DOHH2 (cell line): ENCODE measurements at regions not wholly inside any gene's neighbourhood (a gene's known extent, or its start where the extent isn't known, plus 50 kb on each side); places are given as distances from the start of the nearest gene placed in this dataset.

Experiments used
- H3F3A ChIP-seq: fragments of 200-600 bp; sonication (generic), shearing (Covaris generic); 2 replicates; pipeline ENCODE4 v1.6.0; 2016; ENCODE audit warnings: antibody characterized with exemption, mild to moderate bottlenecking; ENCODE audit not compliant: control insufficient read depth, insufficient read depth
- H3K27ac ChIP-seq: fragments of 200-600 bp; sonication (generic); 2 replicates; pipeline ENCODE4 v1.5.1; 2014; ENCODE audit warnings: low read depth, mild to moderate bottlenecking, low read length, moderate library complexity
- H3K27me3 ChIP-seq: fragments of 200-600 bp; sonication (generic); 2 replicates; pipeline ENCODE4 v1.6.1; 2014; ENCODE audit warnings: mild to moderate bottlenecking, low read length, mixed read lengths; ENCODE audit not compliant: control insufficient read depth
- H3K36me3 ChIP-seq: fragments of 200-600 bp; sonication (generic); 2 replicates; pipeline ENCODE4 v1.6.1; 2014; ENCODE audit warnings: mild to moderate bottlenecking, low read length, moderate library complexity, mixed read lengths; ENCODE audit not compliant: control insufficient read depth
- H3K4me1 ChIP-seq: fragments of 200-600 bp; sonication (generic); 2 replicates; pipeline ENCODE4 v1.6.1; 2014; ENCODE audit warnings: mild to moderate bottlenecking, low read length, mixed read lengths; ENCODE audit not compliant: control insufficient read depth
- H3K4me2 ChIP-seq: fragments of 200-600 bp; sonication (generic); 2 replicates; pipeline ENCODE4 v1.6.0; 2014; ENCODE audit warnings: mild to moderate bottlenecking, low read length, moderate library complexity
- H3K4me3 ChIP-seq: fragments of 200-600 bp; sonication (generic); 2 replicates; pipeline ENCODE4 v1.5.1; 2014; ENCODE audit warnings: mild to moderate bottlenecking, low read length, mixed read lengths
- H3K79me2 ChIP-seq: fragments of 200-600 bp; sonication (generic); 2 replicates; pipeline ENCODE4 v1.6.1; 2014; ENCODE audit warnings: mild to moderate bottlenecking, low read length, mixed read lengths; ENCODE audit not compliant: control insufficient read depth
- H3K9me2 ChIP-seq: fragments of 200-600 bp; sonication (generic); replicated peaks from 2 replicates; pipeline ENCODE4 v1.6.1; 2014; ENCODE audit warnings: mild to moderate bottlenecking, low read length, mixed read lengths; ENCODE audit not compliant: control insufficient read depth
- H3K9me3 ChIP-seq: fragments of 200-600 bp; sonication (generic); 2 replicates; pipeline ENCODE4 v1.6.1; 2014; ENCODE audit warnings: antibody characterized with exemption, low read length, mixed read lengths; ENCODE audit not compliant: control insufficient read depth, insufficient read depth
- H4K20me1 ChIP-seq: fragments of 200-600 bp; sonication (generic); 2 replicates; pipeline ENCODE4 v1.6.0; 2014; ENCODE audit warnings: low read depth, mild to moderate bottlenecking, antibody characterized with exemption, low read length, moderate library complexity; ENCODE audit not compliant: control insufficient read depth, insufficient read depth
- CTCF ChIP-seq: fragments of 200-600 bp; sonication (generic); IDR thresholded peaks from one replicate; pipeline ENCODE4 v1.5.1; 2014; ENCODE audit warnings: antibody characterized with exemption, mild to moderate bottlenecking, low read depth, low read length; ENCODE audit not compliant: poor library complexity, severe bottlenecking
- EZH2phosphoT487 ChIP-seq: fragments of 200-600 bp; sonication (generic); IDR thresholded peaks from 2 replicates; pipeline ENCODE4 v1.6.1; 2017; ENCODE audit warnings: borderline replicate concordance, mild to moderate bottlenecking, antibody characterized with exemption, low read length, moderate library complexity, mixed read lengths

GRCh38 chr2:126378176-126378575, 277.8 kb upstream of the GYPC start:
- TF ChIP-seq CTCF (no peak), EZH2phosphoT487 (no peak)

GRCh38 chr2:126381091-126381490, 274.9 kb upstream of the GYPC start:
- H3K27me3 ChIP-seq, result no peaks in the 10 kb centered on the region
- no peaks in the 10 kb centered on the region for H3K79me2 ChIP-seq
- no peak for TF ChIP-seq EZH2phosphoT487
- TF ChIP-seq CTCF, result no peak
- no peak overlapping the region for H3K4me2 ChIP-seq
- no peaks in the 10 kb centered on the region for H3K36me3 ChIP-seq
- H4K20me1 ChIP-seq, result no peaks in the 10 kb centered on the region
- no peak overlapping the region for H3K27ac ChIP-seq
- no peaks in the 10 kb centered on the region for H3F3A ChIP-seq
- H3K4me1 ChIP-seq, result no peaks in the 10 kb centered on the region
- no peak overlapping the region for H3K4me3 ChIP-seq
- no peaks in the 10 kb centered on the region for H3K9me3 ChIP-seq
- H3K9me2 ChIP-seq, result no peaks in the 10 kb centered on the region

More at GRCh38 chr2:126378176-126378575, 277.8 kb upstream of the GYPC start:
- Histone ChIP-seq H3K27me3 (no peaks in the 10 kb centered on the region), H3K4me1 (no peaks in the 10 kb centered on the region), H3K79me2 (no peaks in the 10 kb centered on the region), H4K20me1 (no peaks in the 10 kb centered on the region), H3K4me2 (no peak overlapping the region), H3K27ac (no peak overlapping the region), H3K4me3 (no peak overlapping the region), H3K36me3 (no peaks in the 10 kb centered on the region), H3K9me3 (no peaks in the 10 kb centered on the region), H3F3A (no peaks in the 10 kb centered on the region), H3K9me2 (no peaks in the 10 kb centered on the region)

GRCh38 chr2:126382998-126383397, 273.0 kb upstream of the GYPC start:
- Histone ChIP-seq H3K9me3 (no peaks in the 10 kb centered on the region), H3K4me2 (no peak overlapping the region), H3K79me2 (no peaks in the 10 kb centered on the region), H3K4me3 (no peak overlapping the region), H4K20me1 (no peaks in the 10 kb centered on the region), H3K4me1 (no peaks in the 10 kb centered on the region), H3K27me3 (no peaks in the 10 kb centered on the region), H3K9me2 (no peaks in the 10 kb centered on the region), H3K36me3 (no peaks in the 10 kb centered on the region), H3F3A (no peaks in the 10 kb centered on the region), H3K27ac (no peak overlapping the region)
- TF ChIP-seq EZH2phosphoT487 (no peak), CTCF (no peak)

- Histone ChIP-seq H3K4me3 (no peak overlapping the region), H3K4me1 (no peaks in the 10 kb centered on the region), H4K20me1 (no peaks in the 10 kb centered on the region), H3F3A (no peaks in the 10 kb centered on the region), H3K9me3 (no peaks in the 10 kb centered on the region), H3K27ac (no peak overlapping the region), H3K36me3 (no peaks in the 10 kb centered on the region), H3K27me3 (no peaks in the 10 kb centered on the region), H3K4me2 (no peak overlapping the region), H3K79me2 (no peaks in the 10 kb centered on the region), H3K9me2 (no peaks in the 10 kb centered on the region)
- TF ChIP-seq CTCF (no peak), EZH2phosphoT487 (no peak)
Observed at GRCh38 chr2:126383800-126384199, 272.2 kb upstream of the GYPC start.
